Liver (tissue), 8 donors: ENCODE measurements at regions not wholly inside any gene's neighbourhood (a gene's known extent, or its start where the extent isn't known, plus 50 kb on each side); places are given as distances from the start of the nearest gene placed in this dataset.
"Not testable (repeated sequence)": the region's sequence is repeated elsewhere in the genome, so short reads cannot be mapped to it uniquely, and the experiment has no call there.

Source experiments
- DNase-seq: peaks from one replicate; pipeline ENCODE4 v3.0.0-alpha.2; 2017; ENCODE audit warnings: low spot score
- H3K27ac ChIP-seq, 2 donors: one replicate each; pipeline ENCODE4 v1.7.0; 2013; ENCODE audit warnings: inconsistent platforms in 2 of 2, low read length in 2 of 2, control low read depth in 1 of 2, low read depth in 1 of 2, mild to moderate bottlenecking in 1 of 2
- H3K27me3 ChIP-seq, 4 donors: one replicate each; pipeline versions ENCODE4 v1.6.1 to v1.7.0; 2013; ENCODE audit warnings: low read length in 3 of 4, inconsistent platforms in 1 of 4, mild to moderate bottlenecking in 1 of 4, moderate library complexity in 1 of 4; ENCODE audit not compliant: control insufficient read depth in 4 of 4, insufficient read depth in 4 of 4
- H3K36me3 ChIP-seq, 4 donors: one replicate each; pipeline versions ENCODE4 v1.6.1 to v1.7.0; 2013; ENCODE audit warnings: low read length in 3 of 4, mild to moderate bottlenecking in 3 of 4, low read depth in 1 of 4, moderate library complexity in 1 of 4; ENCODE audit not compliant: control insufficient read depth in 4 of 4, insufficient read depth in 3 of 4
- H3K4me1 ChIP-seq, 4 donors: one replicate each; pipeline versions ENCODE4 v1.6.1 to v1.7.0; 2013; ENCODE audit warnings: low read length in 3 of 4, mild to moderate bottlenecking in 3 of 4, moderate library complexity in 1 of 4; ENCODE audit not compliant: control insufficient read depth in 4 of 4, insufficient read depth in 4 of 4
- H3K4me3 ChIP-seq, 3 donors: one replicate each; pipeline versions ENCODE4 v1.6.1 to v1.7.0; 2013; ENCODE audit warnings: low read length in 3 of 3, control low read depth in 1 of 3, low read depth in 1 of 3, mild to moderate bottlenecking in 1 of 3
- H3K9ac ChIP-seq, 2 donors: one replicate each; pipeline ENCODE4 v1.7.0; 2013; ENCODE audit warnings: low read length in 2 of 2, mild to moderate bottlenecking in 2 of 2, moderate library complexity in 2 of 2, control low read depth in 1 of 2, low read depth in 1 of 2
- H3K9me3 ChIP-seq, 4 donors: one replicate each; pipeline versions ENCODE4 v1.6.1 to v1.7.0; 2013; ENCODE audit warnings: low read length in 3 of 4; ENCODE audit not compliant: control insufficient read depth in 4 of 4
- CTCF ChIP-seq: fragments of 150-350 bp; IDR thresholded peaks from 2 replicates; pipeline ENCODE4 v1.5.1; 2017; ENCODE audit warnings: improper control_type of control experiment, low read depth, low read length; ENCODE audit not compliant: missing input control
- RAD21 ChIP-seq, 2 donors: IDR thresholded peaks; 2 replicates each; pipeline ENCODE4 v1.6.1; 2016; ENCODE audit warnings: antibody characterized with exemption in 2 of 2, mild to moderate bottlenecking in 2 of 2
- REST ChIP-seq: IDR thresholded peaks from 2 replicates; pipeline ENCODE4 v1.6.1; 2016; ENCODE audit warnings: antibody characterized with exemption, mild to moderate bottlenecking
- SP1 ChIP-seq: IDR thresholded peaks from 2 replicates; pipeline ENCODE4 v1.6.1; 2018; ENCODE audit warnings: antibody characterized with exemption, mild to moderate bottlenecking
- TAF1 ChIP-seq: conservative IDR thresholded peaks from 2 replicates; pipeline ENCODE4 v1.6.1; 2016; ENCODE audit warnings: antibody characterized with exemption, mild to moderate bottlenecking
- YY1 ChIP-seq: IDR thresholded peaks from 2 replicates; pipeline ENCODE4 v1.6.1; 2016; ENCODE audit warnings: antibody characterized with exemption, mild to moderate bottlenecking
- WGBS: extraction: QIAGEN DNeasy Blood & Tissue Kit; methylation state at CpG from one replicate; pipeline ENCODE4 v1.1.7; 2013; 5-methylcytosine and 5-hydroxymethylcytosine counted together
- donor health status: healthy.
- donor health status: healthy.
- donor health status: healthy.
- donor health status: healthy.
- donor health status: healthy.

GRCh38 chr10:38390725-38391124 lies 296.6 kb downstream of the ZNF37A start:
- H3K36me3 ChIP-seq, H3K9me3 ChIP-seq, H3K9ac ChIP-seq, H3K27ac ChIP-seq, H3K4me1 ChIP-seq, H3K27me3 ChIP-seq, H3K4me3 ChIP-seq, DNase-seq: not testable (repeated sequence)
- 71% methylated on average over 3 of the region's 3 CpGs for WGBS
- TF ChIP-seq CTCF (peak; percentile 40), RAD21 (IDR thresholded peaks at IDR 0.05) (peak; percentile 58 to 61)

- H3K4me1 ChIP-seq, H3K27ac ChIP-seq, H3K27me3 ChIP-seq, H3K9ac ChIP-seq, H3K36me3 ChIP-seq, H3K4me3 ChIP-seq, DNase-seq, H3K9me3 ChIP-seq: not testable (repeated sequence)
- 95% methylated on average over 1 of the region's 1 CpG for WGBS
Observed at GRCh38 chr10:38395465-38395864, 301.3 kb downstream of the ZNF37A start.

GRCh38 chr10:38396178-38396954 lies 302.2 kb downstream of the ZNF37A start:
- not testable (repeated sequence) for H3K9ac ChIP-seq, H3K4me3 ChIP-seq, DNase-seq, H3K27me3 ChIP-seq, H3K4me1 ChIP-seq, H3K27ac ChIP-seq, H3K9me3 ChIP-seq, H3K36me3 ChIP-seq
- WGBS, result 91% methylated on average over 2 of the region's 2 CpGs

GRCh38 chr10:38401565-38401964 lies 307.4 kb downstream of the ZNF37A start:
- WGBS, result 76% methylated on average over 13 of the region's 13 CpGs
- DNase-seq, H3K36me3 ChIP-seq, H3K27me3 ChIP-seq, H3K27ac ChIP-seq, H3K9ac ChIP-seq, H3K4me3 ChIP-seq, H3K4me1 ChIP-seq, H3K9me3 ChIP-seq: not testable (repeated sequence)

- not testable (repeated sequence) for H3K36me3 ChIP-seq, H3K4me1 ChIP-seq, H3K9me3 ChIP-seq, H3K27me3 ChIP-seq
- H3K9ac ChIP-seq, result peak overlapping the region; percentile 71 to 74
- 2% methylated on average over 110 of the region's 110 CpGs for WGBS
- peak; percentile 37 for TF ChIP-seq REST
- peak; percentile 58 for TF ChIP-seq SP1
- peak; percentile 71 for TF ChIP-seq YY1
- TF ChIP-seq TAF1, result peak; percentile 51
- peak; percentile 85 for DNase-seq
- peak overlapping the region; percentile 76 to 91 (median 78) for H3K4me3 ChIP-seq
- H3K27ac ChIP-seq, result peak overlapping the region; percentile 91 to 95
Observed at GRCh38 chr10:38402442-38403346, 308.6 kb downstream of the ZNF37A start.
